A549 (cell line): ENCODE measurements at regions not wholly inside any gene's neighbourhood (a gene's known extent, or its start where the extent isn't known, plus 50 kb on each side); places are given as distances from the start of the nearest gene placed in this dataset.

ENCODE experiments used
- ATAC-seq, 2 experiments: fragments of 200-7000 bp in 1 of 2; fragments of >200 bp in 1 of 2; cut with Nextera tagmentation in 1 of 2; cut with Tn5 transposase in 1 of 2; 3 replicates each; pipeline versions ENCODE4 v1.8.0 to v1.9.1; 2018 to 2020; ENCODE audit warnings: mild to moderate bottlenecking in 1 of 2, moderate library complexity in 1 of 2
- CTCF ChIA-PET: fragments of 300-600 bp; sonication (Branson Sonifier 250); formaldehyde crosslinking; extraction: SDS; loops from one replicate; lab custom pipeline; 2021; ENCODE audit warnings: antibody characterized with exemption, inconsistent platforms; lab: Yijun Ruan, JAX
- POLR2A ChIA-PET: fragments of 350-600 bp; formaldehyde crosslinking; extraction: SDS; loops from one replicate; lab custom pipeline; 2021; ENCODE audit warnings: antibody characterized with exemption, inconsistent platforms; lab: Yijun Ruan, JAX
- DNase-seq, 2 experiments: peaks; one replicate each; pipeline versions ENCODE4 v3.0.0 to v3.0.0-alpha.2; 2011 to 2016; ENCODE audit warnings: low read depth in 1 of 2, low spot score in 1 of 2
- FAIRE-seq: peaks from 2 replicates; lab custom pipeline; 2011; peaks lifted over from hg19 to GRCh38; lab: Jason Lieb, UNC
- H3K27ac ChIP-seq, 2 experiments: fragments of >200 bp; sonication (Bioruptor Twin); formaldehyde crosslinking; 3 replicates each; pipeline ENCODE4 v1.5.1; 2016 to 2017
- H3K4me1 ChIP-seq: fragments of >200 bp; sonication (Bioruptor Twin); formaldehyde crosslinking; 3 replicates; pipeline ENCODE4 v1.6.1; 2016
- H3K4me2 ChIP-seq: fragments of >200 bp; sonication (Bioruptor Twin); formaldehyde crosslinking; 3 replicates; pipeline ENCODE4 v1.6.1; 2016
- H3K4me3 ChIP-seq: fragments of >200 bp; sonication (Bioruptor Twin); formaldehyde crosslinking; 3 replicates; pipeline ENCODE4 v1.5.1; 2016
- H3K9me3 ChIP-seq: fragments of >200 bp; sonication (Bioruptor Twin); formaldehyde crosslinking; 3 replicates; pipeline ENCODE4 v1.6.1; 2016
- BHLHE40 ChIP-seq: IDR thresholded peaks from 2 replicates; pipeline ENCODE4 v1.6.1; 2012; ENCODE audit warnings: low read depth, low read length, inconsistent platforms
- CBX8 ChIP-seq: fragments of 200-600 bp; sonication (generic); IDR thresholded peaks from 2 replicates; pipeline ENCODE4 v1.6.1; 2016
- CEBPB ChIP-seq, 2 experiments: fragments of >200 bp in 1 of 2; sonication (Bioruptor Twin) in 1 of 2; formaldehyde crosslinking in 1 of 2; IDR thresholded peaks; 2 replicates each; pipeline ENCODE4 v1.6.1; 2012 to 2016
- CHD2 ChIP-seq: fragments of 150-350 bp; IDR thresholded peaks from 2 replicates; pipeline ENCODE4 v1.6.1; 2014; ENCODE audit warnings: low read length; ENCODE audit not compliant: partially characterized antibody
- CHD4 ChIP-seq: fragments of 200-600 bp; sonication (generic); IDR thresholded peaks from 2 replicates; pipeline ENCODE4 v1.6.1; 2016; ENCODE audit warnings: antibody characterized with exemption, mild to moderate bottlenecking, borderline replicate concordance
- EHMT2 ChIP-seq: fragments of 200-600 bp; sonication (generic); IDR thresholded peaks from 2 replicates; pipeline ENCODE4 v1.6.1; 2016; ENCODE audit warnings: antibody characterized with exemption, low read depth, mild to moderate bottlenecking, moderate library complexity
- EP300 ChIP-seq, 2 experiments: fragments of >200 bp; sonication (Bioruptor Twin); formaldehyde crosslinking; IDR thresholded peaks; 2 replicates in 1 of 2; 3 replicates in 1 of 2; pipeline ENCODE4 v1.6.1; 2016 to 2017
- ESRRA ChIP-seq: fragments of 150-350 bp; IDR thresholded peaks from 2 replicates; pipeline ENCODE4 v1.6.1; 2014; ENCODE audit warnings: mild to moderate bottlenecking, low read length, borderline replicate concordance
- FOSL2 ChIP-seq, 2 experiments: fragments of 450-650 bp in 1 of 2; fragments of >200 bp in 1 of 2; sonication (Bioruptor Twin) in 1 of 2; formaldehyde crosslinking; IDR thresholded peaks; 2 replicates each; pipeline versions ENCODE4 v1.5.0 to v1.6.1; 2016 to 2020; ENCODE audit warnings: mild to moderate bottlenecking in 1 of 2, moderate library complexity in 1 of 2
- HDAC2 ChIP-seq: fragments of 200-600 bp; sonication (generic); IDR thresholded peaks from 2 replicates; pipeline ENCODE4 v1.6.1; 2016
- HOXB13 ChIP-seq: fragments of 250-450 bp; sonication (Bioruptor Pico); IDR thresholded peaks from 2 replicates; pipeline ENCODE4 v1.5.0; 2020; ENCODE audit warnings: low read depth, mild to moderate bottlenecking, moderate library complexity
- HOXB5 ChIP-seq: fragments of 250-450 bp; sonication (Bioruptor Pico); IDR thresholded peaks from 2 replicates; pipeline ENCODE4 v1.5.0; 2020; ENCODE audit warnings: mild to moderate bottlenecking, moderate library complexity
- KDM5A ChIP-seq: fragments of 200-600 bp; sonication (generic); IDR thresholded peaks from 2 replicates; pipeline ENCODE4 v1.6.1; 2016; ENCODE audit warnings: antibody characterized with exemption, mild to moderate bottlenecking
- NPAS2 ChIP-seq: fragments of 250-450 bp; sonication (Bioruptor Pico); IDR thresholded peaks from 2 replicates; pipeline ENCODE4 v1.8.0; 2022; ENCODE audit warnings: mild to moderate bottlenecking, moderate library complexity, borderline replicate concordance
- PHF8 ChIP-seq: fragments of 200-600 bp; sonication (generic); IDR thresholded peaks from 2 replicates; pipeline ENCODE4 v1.6.1; 2016; ENCODE audit warnings: low read depth, mild to moderate bottlenecking, antibody characterized with exemption, moderate library complexity, borderline replicate concordance
- RAD21 ChIP-seq, 2 experiments: fragments of >200 bp in 1 of 2; sonication (Bioruptor Twin) in 1 of 2; formaldehyde crosslinking in 1 of 2; IDR thresholded peaks in 1 of 2; conservative IDR thresholded peaks in 1 of 2; 2 replicates in 1 of 2; 3 replicates in 1 of 2; pipeline ENCODE4 v1.6.1; 2012 to 2018; ENCODE audit warnings: inconsistent platforms in 1 of 2
- ZNF302 ChIP-seq: fragments of 250-450 bp; sonication (Bioruptor Pico); IDR thresholded peaks from 2 replicates; pipeline ENCODE4 v1.9.0; 2021; ENCODE audit warnings: inconsistent platforms, mild to moderate bottlenecking, moderate library complexity
- ZSCAN20 ChIP-seq: fragments of 250-450 bp; sonication (Bioruptor Pico); IDR thresholded peaks from 2 replicates; pipeline ENCODE4 v1.8.0; 2022; ENCODE audit warnings: mild to moderate bottlenecking, moderate library complexity
- WGBS: methylation state at CpG from one replicate; pipeline ENCODE4 v1.1.6; 2017; ENCODE audit errors: missing lambda C conversion rate; 5-methylcytosine and 5-hydroxymethylcytosine counted together
- TF ChIP-seq, protein P1 (sequence below): fragments of 150-350 bp; IDR thresholded peaks from 2 replicates; pipeline ENCODE4 v1.6.1; 2014; ENCODE audit warnings: low read depth, mild to moderate bottlenecking, low read length
- TF ChIP-seq, protein P2 (sequence below): fragments of 200-600 bp; sonication (generic); IDR thresholded peaks from 2 replicates; pipeline ENCODE4 v1.6.1; 2016; ENCODE audit warnings: antibody characterized with exemption, mild to moderate bottlenecking, moderate library complexity
- TF ChIP-seq, protein P3 (sequence below): fragments of >200 bp; sonication (Bioruptor Twin); formaldehyde crosslinking; IDR thresholded peaks from 3 replicates; pipeline ENCODE4 v1.5.1; 2016
- TF ChIP-seq, protein P4 (sequence below): fragments of >200 bp; sonication (Bioruptor Twin); formaldehyde crosslinking; IDR thresholded peaks from 3 replicates; pipeline ENCODE4 v1.6.1; 2016

GRCh38 chr5:158486566-158486965, 613.1 kb downstream of the EBF1 start:
- FAIRE-seq (no peak), DNase-seq (no peak), ATAC-seq (no peak)
- 6% methylated on average over 3 of the region's 3 CpGs for WGBS
- Histone ChIP-seq H3K4me1 (no peaks in the 10 kb centered on the region), H3K4me2 (no peak overlapping the region), H3K4me3 (no peak overlapping the region), H3K27ac (no peak overlapping the region), H3K9me3 (no peaks in the 10 kb centered on the region)
- ChIA-PET POLR2A (no interaction called here), CTCF (interaction anchor here (0.7 to 1.1 kb wide), 2 partner anchors 9 to 40 kb away, joined by 3 read pairs; no protein-coding TSS in a partner anchor)
- TF ChIP-seq BHLHE40 (no peak), CHD2 (no peak), PHF8 (no peak), ZSCAN20 (CRISPR knock-in tag) (no peak), HOXB5 (CRISPR knock-in tag) (no peak), RAD21 (conservative IDR thresholded peaks at IDR 0.05 in 1 of 2, IDR thresholded peaks at IDR 0.05 in 1 of 2) (no peak), ESRRA (no peak), EP300 (IDR thresholded peaks at IDR 0.05) (no peak), HOXB13 (no peak), HDAC2 (no peak), NPAS2 (CRISPR knock-in tag) (no peak), CEBPB (IDR thresholded peaks at IDR 0.05) (no peak), EHMT2 (no peak)
- TF ChIP-seq, protein P1, sequence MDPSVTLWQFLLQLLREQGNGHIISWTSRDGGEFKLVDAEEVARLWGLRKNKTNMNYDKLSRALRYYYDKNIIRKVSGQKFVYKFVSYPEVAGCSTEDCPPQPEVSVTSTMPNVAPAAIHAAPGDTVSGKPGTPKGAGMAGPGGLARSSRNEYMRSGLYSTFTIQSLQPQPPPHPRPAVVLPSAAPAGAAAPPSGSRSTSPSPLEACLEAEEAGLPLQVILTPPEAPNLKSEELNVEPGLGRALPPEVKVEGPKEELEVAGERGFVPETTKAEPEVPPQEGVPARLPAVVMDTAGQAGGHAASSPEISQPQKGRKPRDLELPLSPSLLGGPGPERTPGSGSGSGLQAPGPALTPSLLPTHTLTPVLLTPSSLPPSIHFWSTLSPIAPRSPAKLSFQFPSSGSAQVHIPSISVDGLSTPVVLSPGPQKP, result no peak
- TF ChIP-seq, protein P2, sequence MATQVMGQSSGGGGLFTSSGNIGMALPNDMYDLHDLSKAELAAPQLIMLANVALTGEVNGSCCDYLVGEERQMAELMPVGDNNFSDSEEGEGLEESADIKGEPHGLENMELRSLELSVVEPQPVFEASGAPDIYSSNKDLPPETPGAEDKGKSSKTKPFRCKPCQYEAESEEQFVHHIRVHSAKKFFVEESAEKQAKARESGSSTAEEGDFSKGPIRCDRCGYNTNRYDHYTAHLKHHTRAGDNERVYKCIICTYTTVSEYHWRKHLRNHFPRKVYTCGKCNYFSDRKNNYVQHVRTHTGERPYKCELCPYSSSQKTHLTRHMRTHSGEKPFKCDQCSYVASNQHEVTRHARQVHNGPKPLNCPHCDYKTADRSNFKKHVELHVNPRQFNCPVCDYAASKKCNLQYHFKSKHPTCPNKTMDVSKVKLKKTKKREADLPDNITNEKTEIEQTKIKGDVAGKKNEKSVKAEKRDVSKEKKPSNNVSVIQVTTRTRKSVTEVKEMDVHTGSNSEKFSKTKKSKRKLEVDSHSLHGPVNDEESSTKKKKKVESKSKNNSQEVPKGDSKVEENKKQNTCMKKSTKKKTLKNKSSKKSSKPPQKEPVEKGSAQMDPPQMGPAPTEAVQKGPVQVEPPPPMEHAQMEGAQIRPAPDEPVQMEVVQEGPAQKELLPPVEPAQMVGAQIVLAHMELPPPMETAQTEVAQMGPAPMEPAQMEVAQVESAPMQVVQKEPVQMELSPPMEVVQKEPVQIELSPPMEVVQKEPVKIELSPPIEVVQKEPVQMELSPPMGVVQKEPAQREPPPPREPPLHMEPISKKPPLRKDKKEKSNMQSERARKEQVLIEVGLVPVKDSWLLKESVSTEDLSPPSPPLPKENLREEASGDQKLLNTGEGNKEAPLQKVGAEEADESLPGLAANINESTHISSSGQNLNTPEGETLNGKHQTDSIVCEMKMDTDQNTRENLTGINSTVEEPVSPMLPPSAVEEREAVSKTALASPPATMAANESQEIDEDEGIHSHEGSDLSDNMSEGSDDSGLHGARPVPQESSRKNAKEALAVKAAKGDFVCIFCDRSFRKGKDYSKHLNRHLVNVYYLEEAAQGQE, result no peak
- TF ChIP-seq, protein P3, sequence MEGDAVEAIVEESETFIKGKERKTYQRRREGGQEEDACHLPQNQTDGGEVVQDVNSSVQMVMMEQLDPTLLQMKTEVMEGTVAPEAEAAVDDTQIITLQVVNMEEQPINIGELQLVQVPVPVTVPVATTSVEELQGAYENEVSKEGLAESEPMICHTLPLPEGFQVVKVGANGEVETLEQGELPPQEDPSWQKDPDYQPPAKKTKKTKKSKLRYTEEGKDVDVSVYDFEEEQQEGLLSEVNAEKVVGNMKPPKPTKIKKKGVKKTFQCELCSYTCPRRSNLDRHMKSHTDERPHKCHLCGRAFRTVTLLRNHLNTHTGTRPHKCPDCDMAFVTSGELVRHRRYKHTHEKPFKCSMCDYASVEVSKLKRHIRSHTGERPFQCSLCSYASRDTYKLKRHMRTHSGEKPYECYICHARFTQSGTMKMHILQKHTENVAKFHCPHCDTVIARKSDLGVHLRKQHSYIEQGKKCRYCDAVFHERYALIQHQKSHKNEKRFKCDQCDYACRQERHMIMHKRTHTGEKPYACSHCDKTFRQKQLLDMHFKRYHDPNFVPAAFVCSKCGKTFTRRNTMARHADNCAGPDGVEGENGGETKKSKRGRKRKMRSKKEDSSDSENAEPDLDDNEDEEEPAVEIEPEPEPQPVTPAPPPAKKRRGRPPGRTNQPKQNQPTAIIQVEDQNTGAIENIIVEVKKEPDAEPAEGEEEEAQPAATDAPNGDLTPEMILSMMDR, result no peak

GRCh38 chr5:158485604-158486081, 614.1 kb downstream of the EBF1 start:
- TF ChIP-seq, protein P4, sequence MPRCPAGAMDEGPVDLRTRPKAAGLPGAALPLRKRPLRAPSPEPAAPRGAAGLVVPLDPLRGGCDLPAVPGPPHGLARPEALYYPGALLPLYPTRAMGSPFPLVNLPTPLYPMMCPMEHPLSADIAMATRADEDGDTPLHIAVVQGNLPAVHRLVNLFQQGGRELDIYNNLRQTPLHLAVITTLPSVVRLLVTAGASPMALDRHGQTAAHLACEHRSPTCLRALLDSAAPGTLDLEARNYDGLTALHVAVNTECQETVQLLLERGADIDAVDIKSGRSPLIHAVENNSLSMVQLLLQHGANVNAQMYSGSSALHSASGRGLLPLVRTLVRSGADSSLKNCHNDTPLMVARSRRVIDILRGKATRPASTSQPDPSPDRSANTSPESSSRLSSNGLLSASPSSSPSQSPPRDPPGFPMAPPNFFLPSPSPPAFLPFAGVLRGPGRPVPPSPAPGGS, result no peak
- TF ChIP-seq HDAC2, result no peak
- no peak for TF ChIP-seq CHD4
- no peak for TF ChIP-seq ZNF302
- TF ChIP-seq KDM5A, result no peak
- TF ChIP-seq CBX8, result no peak
- TF ChIP-seq ZSCAN20 (CRISPR knock-in tag), result no peak
- TF ChIP-seq FOSL2 (IDR thresholded peaks at IDR 0.05), result no peak
- no peak for TF ChIP-seq FOSL2 (CRISPR knock-in tag; IDR thresholded peaks at IDR 0.05)
- no peak overlapping the region for H3K4me3 ChIP-seq
- H3K4me2 ChIP-seq, result no peak overlapping the region
- WGBS, result 1% methylated on average over 6 of the region's 6 CpGs
- no peak for ATAC-seq
- H3K9me3 ChIP-seq, result no peaks in the 10 kb centered on the region
- H3K27ac ChIP-seq, result no peak overlapping the region
- no peak for FAIRE-seq
- CTCF ChIA-PET, result interaction anchor here (1.1 kb wide), 1 partner anchor 8 kb away, joined by 3 read pairs; no protein-coding TSS in a partner anchor
- DNase-seq, result no peak
- POLR2A ChIA-PET, result no interaction called here
- no peaks in the 10 kb centered on the region for H3K4me1 ChIP-seq
